ENCODE measurements at regions not wholly inside any gene's neighbourhood (a gene's known extent, or its start where the extent isn't known, plus 50 kb on each side); places are given as distances from the start of the nearest gene placed in this dataset.

DNA sequence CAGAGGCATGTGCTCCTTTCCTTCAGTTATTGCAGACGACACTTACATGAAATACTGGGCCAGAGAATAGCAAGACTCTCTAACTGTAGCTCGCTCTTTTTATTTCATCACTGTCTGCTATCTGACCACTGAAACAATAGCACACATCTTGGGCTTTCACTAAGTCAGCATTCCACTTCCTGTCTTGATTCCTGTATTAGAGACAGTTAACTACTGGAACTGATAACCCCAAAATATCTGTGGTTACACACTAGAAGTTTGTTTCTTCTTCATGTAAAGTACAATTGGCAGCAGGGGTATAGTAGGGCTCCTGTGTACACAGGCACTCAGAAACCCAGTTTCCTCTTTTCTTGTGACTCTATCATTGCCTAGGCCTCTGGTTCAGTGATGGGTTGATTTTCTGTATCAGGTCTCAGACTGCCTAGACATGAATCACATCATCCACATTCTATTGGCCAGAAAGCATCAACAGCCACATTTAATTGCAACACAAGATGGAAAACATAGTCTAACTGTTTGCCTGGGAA is 230.2 kb upstream of the CD96 start:
- no peak for TF ChIP-seq SREBF2 (CRISPR knock-in tag; IDR thresholded peaks at IDR 0.05)
- no peak for TF ChIP-seq FOSL1 (tag; conservative IDR thresholded peaks at IDR 0.05)
- no peak for TF ChIP-seq MAFK (IDR thresholded peaks at IDR 0.05; ENCODE audit: low read length)
- TF ChIP-seq, protein P1, sequence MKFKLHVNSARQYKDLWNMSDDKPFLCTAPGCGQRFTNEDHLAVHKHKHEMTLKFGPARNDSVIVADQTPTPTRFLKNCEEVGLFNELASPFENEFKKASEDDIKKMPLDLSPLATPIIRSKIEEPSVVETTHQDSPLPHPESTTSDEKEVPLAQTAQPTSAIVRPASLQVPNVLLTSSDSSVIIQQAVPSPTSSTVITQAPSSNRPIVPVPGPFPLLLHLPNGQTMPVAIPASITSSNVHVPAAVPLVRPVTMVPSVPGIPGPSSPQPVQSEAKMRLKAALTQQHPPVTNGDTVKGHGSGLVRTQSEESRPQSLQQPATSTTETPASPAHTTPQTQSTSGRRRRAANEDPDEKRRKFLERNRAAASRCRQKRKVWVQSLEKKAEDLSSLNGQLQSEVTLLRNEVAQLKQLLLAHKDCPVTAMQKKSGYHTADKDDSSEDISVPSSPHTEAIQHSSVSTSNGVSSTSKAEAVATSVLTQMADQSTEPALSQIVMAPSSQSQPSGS (CRISPR knock-in tag; IDR thresholded peaks at IDR 0.05), result no peak
- no peak for TF ChIP-seq ZNF146 (CRISPR knock-in tag; IDR thresholded peaks at IDR 0.05; ENCODE audit: unreplicated experiment)
- TF ChIP-seq HMBOX1 (IDR thresholded peaks at IDR 0.05), result no peak
